HG03378 (cell line): ENCODE measurements at regions not wholly inside any gene's neighbourhood (a gene's known extent, or its start where the extent isn't known, plus 50 kb on each side); places are given as distances from the start of the nearest gene placed in this dataset.

Experiments used
- ATAC-seq: cut with Tn5 transposase; IDR thresholded peaks from one replicate; pipeline ENCODE4 v1.9.1; 2021; ENCODE audit warnings: mild to moderate bottlenecking, moderate library complexity; ENCODE audit not compliant: unreplicated experiment

DNA sequence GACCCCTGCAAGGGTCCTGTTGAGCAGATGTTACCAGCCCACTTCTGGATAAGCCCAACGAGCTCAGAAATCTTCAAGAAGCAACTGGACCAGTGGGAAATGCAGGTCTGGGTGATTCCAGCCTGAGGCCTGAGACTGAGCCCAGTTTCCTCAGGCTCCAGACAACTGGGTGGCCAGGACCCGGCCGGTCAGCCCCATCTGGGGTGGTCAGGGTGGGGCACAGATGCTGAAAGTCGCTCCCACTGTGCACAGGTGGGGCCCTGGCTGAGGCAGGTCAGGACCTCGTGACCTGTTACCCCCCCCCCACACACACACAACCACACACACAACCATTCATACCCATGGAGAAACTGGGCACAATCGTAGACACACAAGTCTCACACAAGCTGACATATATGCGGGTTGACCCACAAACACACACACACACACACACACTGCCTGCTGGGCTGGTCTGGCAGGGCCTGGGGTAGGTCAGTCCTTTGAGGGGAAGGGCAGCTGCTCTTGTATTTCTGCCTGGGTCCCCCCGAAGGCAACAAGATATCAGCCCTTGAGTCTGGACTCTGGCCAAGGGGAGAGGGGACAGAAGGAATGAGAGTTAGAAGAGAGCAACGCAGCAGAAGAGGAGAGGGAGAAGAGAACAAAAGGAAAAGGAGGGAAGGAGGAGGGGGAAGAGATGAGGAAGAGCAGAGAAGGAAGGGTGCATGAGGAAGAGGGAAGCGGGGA is 99.0 kb upstream of the CDH5 start:
- ATAC-seq = no peak

DNA sequence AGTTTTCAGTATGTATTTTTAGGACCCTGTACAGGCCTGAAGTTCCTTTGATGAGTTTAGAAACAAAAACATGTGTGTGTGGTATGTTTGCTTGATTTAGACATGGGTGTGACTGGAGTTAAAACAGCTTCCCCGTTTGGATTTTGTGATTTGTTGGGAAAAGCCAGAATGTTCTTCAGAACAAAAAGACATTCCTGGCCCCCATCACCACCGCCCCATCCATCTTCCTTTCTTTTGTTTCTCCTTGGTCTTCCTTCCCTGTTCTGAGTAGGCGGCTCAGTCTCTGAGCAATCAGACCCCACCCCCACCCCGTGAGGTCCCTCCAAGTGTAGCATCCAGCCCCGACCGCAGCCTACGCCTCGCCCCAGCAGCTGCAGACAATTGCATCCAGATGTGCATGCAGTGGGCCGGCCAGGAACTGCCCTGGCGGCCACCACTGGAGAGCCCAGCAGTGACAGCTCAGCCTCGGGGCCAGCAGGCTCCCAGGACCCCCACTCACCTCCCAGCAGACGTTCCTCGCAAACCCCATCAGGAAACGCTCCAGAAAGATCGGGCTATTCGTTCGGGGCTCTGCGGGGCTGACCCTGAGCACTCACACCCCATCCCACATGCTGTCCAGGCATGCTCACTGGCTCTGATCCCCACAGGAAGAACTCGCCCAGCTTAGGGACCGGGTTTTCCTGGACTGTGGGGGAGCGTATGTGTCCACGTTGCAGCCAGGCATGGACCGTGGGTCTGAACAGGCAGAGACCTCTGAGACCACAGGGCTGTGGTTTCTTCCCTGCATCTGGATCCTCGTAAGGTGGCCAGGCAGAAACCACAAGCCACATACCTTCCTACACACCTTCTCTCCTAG is 99.8 kb upstream of the CDH5 start:
- ATAC-seq = no peak

DNA sequence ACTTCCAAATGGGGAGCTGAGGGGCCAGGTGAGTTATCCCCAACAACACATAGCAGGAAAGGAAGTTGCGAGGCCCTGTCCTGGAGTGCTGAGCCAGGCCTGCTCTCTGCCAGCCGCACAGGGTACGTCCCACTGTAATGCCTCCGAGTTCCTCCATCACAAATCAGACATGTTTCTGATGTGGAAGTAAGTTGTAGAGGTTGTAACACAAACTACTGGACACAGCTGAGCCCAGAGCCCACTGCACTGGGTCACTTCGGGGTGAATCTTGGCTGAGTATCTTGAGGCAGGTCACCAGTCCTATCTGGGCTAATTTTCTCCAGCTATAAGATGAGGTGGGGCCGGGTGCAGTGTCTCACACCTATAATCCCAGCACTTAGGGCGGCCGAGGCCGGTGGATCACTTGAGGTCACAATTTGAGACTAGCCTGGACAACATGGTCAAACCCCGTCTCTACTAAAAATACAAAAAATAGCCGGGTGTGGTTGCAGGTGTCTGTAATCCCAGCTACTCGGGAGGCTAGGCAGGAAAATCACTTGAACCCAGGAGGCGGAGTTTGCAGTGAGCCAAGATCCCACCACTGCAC is 100.8 kb upstream of the CDH5 start:
- no peak for ATAC-seq

DNA sequence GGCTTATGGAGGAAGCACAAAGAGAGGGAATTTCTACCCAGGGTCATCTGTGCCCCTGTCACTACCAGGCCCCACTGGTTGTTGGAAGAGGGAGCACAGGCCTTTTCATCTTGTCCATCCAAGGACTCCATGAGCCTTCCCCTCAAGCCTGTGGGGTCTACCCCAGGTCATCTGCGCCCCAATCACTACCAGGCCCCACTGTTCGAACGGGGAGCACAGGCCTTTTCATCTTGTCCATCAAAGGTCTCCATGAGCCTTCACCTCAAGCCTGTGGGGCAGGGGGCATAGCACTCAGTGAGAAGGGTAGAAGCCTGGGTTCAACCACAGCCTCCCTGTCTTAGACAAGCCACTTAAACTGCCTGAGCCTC is 101.5 kb upstream of the CDH5 start:
- ATAC-seq = no peak

DNA sequence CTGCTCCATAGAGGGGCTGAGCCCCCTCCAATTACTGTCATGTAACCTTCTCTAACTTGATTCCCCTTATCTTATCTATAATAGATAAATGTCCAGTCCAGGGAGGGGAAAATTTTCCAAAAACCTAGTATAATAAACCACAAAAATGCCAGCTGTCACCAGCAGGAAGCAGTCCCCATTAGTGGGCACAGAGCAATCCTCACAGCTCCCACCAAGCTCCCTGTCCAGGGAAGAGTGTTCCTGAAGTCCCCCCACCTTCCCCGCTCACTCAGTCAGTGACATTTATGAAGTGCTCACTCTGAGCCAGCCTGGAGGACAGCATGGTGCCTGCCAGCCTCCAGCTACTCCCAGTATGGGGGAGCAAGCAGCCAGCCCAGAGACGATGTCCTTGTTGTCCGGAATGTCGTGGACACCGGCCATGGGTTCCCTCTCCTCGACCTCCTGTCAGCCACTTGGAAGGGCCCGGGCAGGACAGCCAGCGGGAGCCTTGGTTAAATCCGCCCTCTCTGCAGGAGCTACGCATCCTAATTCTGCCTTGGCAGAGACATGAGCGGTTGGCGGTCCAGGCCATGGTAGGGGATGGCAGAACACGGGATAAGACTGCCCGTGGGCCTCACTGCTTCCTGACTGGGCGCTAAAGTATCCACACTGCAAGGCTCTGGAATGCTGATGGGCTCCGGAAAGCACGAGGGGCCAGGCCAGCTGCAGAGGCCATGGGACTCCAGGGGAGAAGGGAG is 102.0 kb upstream of the CDH5 start:
- ATAC-seq = no peak

DNA sequence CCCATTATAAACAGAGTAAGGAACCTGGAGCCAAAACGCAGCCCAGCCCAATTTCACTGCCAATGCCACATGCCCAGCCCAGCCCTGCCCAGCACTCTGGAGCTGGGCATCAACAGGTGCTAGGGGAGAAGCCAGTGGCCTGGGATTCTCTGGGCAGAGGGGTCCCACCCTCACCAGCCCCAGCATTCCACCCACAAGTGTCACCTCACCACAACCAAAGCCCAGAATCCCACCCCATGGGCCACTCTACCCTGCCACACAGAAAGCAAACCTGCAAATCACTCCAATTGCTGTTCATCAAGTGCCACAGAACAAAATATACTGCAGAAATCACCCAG is 102.5 kb upstream of the CDH5 start:
- ATAC-seq = no peak

DNA sequence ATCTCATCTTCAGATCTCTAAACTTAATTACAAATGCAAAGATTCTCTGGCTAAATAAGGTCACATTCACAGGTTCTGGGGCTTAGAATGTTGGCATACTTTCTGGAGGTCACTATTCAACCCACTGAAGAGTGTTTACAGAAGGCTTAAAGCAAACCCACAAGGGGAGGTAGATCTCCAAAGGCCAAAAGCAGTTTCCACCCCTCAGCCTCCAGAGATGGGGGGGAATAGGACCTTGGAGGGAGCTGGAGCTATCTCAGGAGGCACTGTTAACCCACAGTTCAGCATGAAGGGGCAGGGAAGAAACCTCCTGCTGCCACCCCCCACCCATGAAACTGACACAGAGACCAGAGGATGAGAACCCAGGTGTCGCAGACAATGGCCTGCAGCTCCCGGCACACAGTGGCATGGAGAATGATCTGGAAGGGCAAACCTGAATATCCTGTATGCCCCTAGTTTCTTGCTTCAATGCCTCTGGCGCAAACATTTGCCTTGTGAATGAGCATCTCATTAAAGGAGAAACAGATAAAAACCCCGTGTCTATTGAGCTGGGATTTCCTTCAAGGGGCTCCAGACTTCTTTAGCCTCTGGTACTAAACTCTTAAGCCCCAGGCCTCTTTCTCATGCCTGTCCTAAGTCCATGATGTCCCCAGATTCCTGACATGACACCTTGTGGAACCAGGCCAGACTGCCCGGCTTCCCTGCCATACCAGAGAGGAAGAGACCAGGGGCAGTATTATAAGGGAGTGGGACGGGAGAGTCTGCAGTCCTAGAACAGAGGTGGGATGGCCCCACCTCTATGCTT is 103.1 kb upstream of the CDH5 start:
- no peak for ATAC-seq

DNA sequence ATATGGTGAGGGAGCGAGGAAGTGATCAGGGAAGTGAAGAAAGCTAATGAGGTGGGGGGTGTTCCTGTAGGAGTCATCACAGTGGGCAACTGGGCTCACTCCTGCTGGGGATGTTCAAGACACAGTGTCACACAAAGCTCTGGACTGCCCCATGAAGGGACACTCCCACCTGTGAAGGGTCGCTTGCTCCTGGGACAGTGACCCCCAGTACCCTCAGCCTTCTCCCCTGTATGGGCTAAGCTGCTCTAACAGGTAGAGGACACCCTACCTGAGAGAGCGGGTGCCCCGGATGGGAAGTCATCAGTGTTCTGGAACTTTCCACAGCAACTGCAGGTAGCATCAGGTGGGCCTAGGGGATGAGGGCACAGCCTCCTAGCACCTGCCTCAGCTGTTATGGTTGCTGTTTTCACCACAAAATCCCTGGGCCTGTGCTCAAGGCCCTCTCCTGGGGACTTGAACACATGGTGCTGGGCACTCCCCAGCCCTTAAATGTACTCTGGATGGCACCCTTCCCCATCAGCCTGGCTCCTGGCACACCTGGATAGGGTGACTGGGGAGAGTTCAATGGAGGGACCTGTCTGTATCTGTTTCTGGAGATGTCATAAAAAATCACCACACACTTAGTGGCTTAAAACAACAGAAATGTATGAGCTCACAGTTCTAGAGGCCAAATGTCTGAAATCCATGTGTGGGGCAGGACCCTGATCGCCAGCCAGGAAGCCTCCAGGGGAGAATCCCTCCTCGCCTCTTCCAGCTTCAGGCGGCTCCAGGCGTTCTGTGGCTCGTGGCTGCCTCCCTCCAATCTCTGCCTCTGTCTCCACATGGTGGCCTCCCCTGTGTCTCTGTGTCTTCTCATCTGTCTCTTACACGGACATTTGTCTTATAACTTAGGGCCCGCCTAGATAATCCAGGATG is 104.0 kb upstream of the CDH5 start:
- ATAC-seq = no peak

DNA sequence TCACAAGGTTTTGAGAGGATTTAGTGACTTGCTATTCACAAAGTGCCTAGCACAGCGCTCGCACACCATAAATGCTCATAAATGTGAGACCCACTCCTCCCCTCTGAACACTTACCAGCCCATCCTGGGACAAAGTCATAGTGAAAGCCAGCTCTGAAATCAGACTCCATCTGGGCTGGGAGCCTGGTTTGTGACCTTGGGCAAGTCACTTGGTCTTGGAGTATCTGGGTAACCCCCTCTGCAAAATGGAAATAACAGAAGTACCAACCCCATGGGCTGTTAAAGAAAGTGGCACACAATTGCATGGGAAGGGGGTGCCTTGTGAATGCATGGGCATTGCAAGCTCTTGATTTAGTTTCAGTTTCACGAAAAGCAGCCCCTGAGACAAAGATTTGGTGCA is 104.7 kb upstream of the CDH5 start:
- no peak for ATAC-seq

DNA sequence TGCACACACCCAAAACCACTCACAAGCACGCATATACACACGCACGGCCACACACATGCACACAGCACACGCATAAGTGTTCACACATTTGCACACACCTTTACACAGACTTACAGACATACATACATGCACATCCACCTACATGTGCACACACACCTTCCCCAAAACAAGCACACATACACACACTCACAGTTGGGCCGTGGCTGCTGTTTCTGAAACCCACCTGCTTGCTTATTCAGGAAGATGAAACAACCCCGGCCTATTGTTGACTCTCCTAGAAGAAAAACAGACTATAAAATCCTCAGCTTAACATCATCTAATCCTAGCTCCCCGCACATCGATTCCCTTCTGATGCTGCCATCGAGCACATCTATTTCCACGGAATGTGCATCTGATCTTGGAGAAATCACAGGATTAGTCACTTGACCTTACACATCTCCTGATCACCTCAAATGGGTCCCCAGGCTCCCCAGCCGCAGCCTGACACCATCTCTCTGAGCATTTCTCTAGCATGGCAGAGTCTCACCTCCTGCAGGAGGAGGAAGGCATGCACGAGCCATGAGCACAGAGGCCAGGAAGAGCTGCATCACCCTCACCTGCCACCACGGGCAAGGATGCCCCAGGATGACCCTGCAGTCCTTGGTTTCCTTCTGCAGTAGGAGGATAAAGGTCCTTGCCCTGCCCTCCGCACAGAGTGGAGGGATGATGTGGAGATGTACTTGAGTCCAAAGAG is 105.8 kb upstream of the CDH5 start:
- no peak for ATAC-seq

DNA sequence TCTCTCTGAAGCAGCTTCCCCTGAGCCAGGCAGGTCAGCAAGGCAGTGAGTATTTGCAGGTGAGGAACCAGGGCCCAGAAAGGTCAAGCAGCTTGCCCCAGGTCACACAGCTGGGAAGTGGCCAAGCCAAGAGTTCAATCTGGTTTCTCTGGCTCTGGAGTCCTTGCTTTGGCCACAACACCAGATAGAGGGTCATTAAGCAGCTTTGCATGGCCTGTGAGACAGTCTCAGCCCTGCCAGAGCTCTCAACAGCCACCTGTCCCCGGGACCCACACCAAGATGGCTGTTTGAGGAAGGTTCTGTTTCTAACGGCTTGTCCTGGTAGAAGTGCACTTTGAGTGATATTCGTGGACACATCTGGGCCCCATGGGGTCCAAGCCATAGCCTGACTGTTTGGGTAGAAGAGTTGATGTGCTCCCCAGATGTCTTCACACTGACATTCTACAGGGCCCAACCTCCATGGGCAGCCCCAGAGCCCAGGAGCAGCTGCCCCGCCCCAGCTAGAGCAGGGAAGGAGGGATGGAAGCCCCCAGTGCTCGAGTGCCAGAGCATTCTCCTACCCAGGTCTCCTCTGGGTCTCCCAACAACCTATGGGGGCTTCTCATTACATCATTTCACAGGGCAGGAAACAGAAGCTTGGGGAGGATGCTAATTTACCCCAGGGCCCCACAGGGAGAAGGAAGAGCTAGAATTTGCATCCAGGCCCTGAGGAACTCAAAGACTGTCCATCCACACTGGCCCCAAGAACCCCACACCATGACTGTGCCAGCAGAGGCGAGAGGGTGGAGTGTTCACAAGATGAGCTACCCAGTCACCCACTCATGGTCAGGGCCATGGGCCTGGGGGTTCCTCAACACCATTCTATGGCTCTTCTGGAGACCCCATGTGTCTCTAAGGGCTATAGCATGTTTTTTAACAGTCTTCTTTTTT is 107.3 kb upstream of the CDH5 start:
- no peak for ATAC-seq

DNA sequence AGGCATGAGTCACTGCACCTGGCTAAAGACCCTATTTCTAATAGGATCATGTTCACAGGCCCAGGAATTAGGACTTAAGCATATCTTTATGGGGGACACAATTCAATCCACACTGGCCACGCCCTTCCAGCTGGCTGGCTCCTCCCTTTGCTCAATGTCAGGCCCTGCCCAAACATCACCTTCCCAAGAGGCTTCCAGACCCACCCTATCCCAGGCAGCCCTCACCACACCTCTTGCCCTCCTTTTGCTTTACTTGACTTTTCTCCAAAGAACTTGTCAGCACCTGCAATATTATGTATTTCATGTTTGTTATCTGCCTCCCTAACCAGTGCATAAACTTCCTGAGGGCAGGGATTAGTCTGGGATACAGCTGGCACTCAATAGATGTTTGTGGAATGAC is 109.6 kb upstream of the CDH5 start:
- ATAC-seq = no peak

DNA sequence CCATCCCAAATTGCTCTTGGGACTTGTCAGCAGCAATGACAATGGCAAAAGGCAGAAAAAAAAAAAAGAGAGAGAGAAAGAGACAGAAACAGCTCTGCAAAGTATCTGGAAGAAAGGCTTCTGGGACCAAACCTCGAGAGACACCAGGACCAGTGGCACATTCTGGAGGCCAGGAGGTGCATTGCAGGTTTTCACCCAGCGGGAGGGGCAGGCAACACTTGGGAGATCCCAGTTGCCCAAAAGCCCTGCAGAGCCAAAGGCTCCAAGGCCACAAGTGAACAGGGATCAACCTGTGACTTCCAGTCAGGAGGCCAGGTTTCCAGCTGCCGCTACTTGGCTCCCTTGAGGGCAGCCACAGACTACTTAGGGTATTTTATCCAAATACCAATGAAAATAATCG is 110.8 kb upstream of the CDH5 start:
- ATAC-seq = no peak

DNA sequence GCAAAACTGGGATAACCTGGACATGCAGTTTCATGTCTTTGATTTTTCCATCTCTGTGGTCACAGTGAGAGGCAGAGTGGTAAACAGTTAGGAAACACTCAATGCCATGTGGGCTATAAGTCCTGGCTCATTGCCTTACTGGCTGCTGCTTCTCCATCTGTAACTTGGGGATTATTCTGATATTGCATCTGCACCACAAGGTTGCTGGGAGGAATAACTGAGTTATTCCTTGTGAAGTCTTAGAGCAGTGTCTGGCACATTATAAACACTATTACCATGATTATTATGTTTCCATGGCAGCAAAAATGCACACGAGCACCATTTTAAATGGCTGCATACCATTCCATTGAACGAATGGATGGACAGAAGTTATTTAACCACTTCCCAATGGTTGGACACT is 111.7 kb upstream of the CDH5 start:
- no peak for ATAC-seq

DNA sequence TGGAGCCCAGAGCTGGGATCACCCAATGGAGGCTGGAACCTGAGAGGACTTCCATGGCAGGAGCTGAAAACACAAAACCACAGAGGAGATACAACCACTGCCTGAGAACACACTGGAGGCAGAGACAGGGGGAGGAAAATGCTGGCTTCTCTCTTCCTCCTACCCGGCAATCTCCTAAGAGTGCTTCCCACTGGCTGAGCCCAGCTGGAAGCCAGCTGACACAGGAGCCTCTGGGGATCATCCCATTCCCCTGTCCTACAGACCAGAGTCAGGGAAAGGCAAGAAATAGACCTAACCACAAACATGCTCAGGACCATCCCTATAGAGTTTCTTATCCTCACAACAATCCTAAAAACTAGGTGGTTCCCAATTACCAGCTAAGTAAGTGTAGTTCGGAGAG is 112.4 kb upstream of the CDH5 start:
- ATAC-seq = no peak

DNA sequence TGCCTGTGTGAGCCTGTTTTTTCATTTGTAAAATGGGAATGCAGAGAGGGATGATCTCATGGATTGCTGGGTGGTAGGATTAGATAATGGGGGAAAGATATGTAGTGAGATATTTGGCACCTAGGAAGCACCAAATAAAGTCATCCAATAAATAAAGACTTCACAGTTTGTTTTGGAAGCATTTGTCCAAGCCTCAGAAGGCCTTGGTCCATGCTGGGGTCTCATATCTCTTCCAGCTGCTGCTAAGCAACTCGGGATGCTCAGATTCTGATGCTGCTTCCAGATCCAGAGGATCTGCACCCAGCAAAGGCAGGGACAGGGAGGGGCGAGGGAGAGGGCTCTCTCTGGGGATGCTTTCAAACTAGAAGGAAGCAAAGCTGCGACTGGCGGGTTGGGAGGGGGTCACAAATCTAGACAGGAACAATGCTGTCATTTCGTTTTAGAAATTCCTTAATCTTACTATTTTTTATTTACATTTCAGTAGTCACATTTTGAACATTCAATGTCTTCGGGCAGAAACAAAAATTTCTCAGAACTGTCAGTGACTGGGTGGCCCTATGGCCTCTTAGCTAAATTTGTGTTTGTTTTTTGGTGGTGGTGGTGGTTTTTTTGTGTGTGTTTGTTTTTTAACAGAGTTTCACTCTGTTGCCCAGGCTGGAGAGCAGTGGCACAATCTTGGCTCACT is 114.9 kb upstream of the CDH5 start:
- ATAC-seq = no peak

DNA sequence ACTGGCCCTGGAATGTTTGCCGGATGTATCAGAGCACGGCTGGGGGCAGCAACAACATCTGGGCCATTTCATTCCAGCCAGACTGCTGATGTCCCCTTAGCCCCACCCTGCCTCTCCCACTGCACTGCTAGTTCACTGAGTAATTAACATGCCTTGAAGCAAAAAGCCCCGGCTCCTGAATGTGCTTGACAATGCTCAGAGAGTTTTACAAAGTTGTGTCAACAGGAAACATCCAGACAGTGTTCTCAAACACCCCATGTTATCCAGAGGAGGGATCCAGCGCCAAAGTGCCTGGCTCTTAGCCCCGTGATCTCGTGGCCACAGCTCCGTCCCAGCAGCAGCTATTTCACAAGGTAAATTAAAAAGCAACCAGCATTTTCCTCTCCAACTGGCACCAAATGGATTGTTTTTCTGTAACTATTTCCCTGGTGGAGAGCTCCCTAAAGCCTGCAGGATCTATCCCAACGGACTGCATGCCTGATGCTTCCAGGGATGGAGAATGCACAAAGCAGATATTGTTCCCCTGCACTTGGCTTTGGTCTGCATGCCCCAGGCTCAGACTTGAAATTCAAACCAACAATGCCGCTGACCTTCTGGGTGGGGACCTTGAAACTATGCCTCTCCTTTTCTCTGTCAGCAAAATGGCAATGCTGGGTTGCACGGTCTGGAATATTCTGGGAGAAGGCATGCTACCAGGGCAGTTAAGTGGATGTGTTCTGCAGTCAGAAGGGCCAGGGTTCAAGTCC is 115.6 kb upstream of the CDH5 start:
- ATAC-seq = no peak
